GM12875 (cell line): ENCODE measurements at regions not wholly inside any gene's neighbourhood (a gene's known extent, or its start where the extent isn't known, plus 50 kb on each side); places are given as distances from the start of the nearest gene placed in this dataset.

Experiments
- H3K4me3 ChIP-seq: one replicate; pipeline ENCODE4 v1.5.1; 2011; ENCODE audit warnings: low read depth, low read length, control low read depth
- CTCF ChIP-seq: IDR thresholded peaks from 2 replicates; pipeline ENCODE4 v1.5.1; 2011; ENCODE audit warnings: low read depth, mild to moderate bottlenecking, control low read depth, inconsistent platforms, low read length, moderate library complexity, borderline replicate concordance; ENCODE audit not compliant: insufficient read depth

DNA sequence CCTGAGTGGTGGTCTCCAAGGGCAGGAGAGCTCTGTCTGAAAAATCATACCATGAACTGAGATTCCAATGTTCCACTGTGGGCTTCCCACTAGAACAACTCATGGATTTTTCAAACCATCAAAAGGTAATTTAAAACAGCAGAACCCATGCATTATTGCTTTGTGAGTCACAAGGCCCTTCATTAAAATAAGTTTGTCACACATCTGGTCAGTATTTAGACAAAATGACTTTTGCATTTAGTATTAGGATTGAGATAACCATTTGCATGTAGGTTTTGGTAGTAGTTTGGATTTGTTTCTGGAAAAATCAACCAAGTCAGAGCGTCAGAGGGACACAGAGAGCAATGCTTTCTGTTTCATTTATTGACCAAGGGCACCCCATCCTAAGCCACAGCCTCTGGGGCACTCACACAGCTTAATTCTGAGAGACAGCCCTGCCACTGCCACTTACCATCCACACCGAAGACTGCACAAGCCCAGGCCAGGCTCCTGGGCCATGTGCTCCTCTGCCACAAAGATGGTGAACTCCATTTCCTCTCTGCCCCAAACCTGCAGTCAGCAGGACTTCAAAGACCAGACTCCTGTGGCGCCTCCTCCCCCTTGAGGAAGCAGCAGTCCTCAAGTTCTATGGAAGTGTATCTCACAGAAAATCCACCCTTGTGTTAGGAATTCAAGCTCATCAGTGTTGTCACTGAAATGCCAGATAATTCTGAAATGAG, 132.6 kb upstream of the DUSP10 start:
- no peak overlapping the region for H3K4me3 ChIP-seq
- no peak for TF ChIP-seq CTCF

GRCh38 chr1:221873673-221874072, 131.8 kb upstream of the DUSP10 start:
- no peak for TF ChIP-seq CTCF
- no peak overlapping the region for H3K4me3 ChIP-seq

GRCh38 chr1:221871056-221871455, 129.2 kb upstream of the DUSP10 start:
- no peak for TF ChIP-seq CTCF
- H3K4me3 ChIP-seq, result no peak overlapping the region

GRCh38 chr1:221869779-221870178, 127.9 kb upstream of the DUSP10 start:
- TF ChIP-seq CTCF, result no peak
- no peak overlapping the region for H3K4me3 ChIP-seq

- no peak overlapping the region for H3K4me3 ChIP-seq
- no peak for TF ChIP-seq CTCF
Measured at GRCh38 chr1:221868593-221869303, 126.9 kb upstream of the DUSP10 start.

GRCh38 chr1:221867003-221867402, 125.1 kb upstream of the DUSP10 start:
- H3K4me3 ChIP-seq, result no peak overlapping the region
- no peak for TF ChIP-seq CTCF

DNA sequence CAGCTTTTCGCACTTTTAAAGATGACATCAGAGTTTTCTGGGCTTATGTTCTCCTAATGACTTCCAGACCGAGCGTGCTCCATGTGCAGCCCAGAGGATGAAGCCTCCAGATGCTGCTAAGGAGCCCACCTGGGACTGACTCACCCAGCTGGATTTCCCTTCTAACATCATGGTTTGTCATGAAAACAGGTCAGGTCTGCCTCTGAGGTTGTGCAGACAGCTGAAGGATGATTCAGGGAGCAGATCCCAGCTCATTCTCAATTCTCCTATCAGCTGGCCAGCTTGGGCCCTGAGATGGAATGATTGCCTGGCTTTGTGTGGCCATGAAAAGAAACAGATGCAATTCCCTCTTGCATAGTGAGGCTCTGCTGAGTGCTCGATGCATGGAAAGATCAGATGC, 123.9 kb upstream of the DUSP10 start:
- no peak for TF ChIP-seq CTCF
- H3K4me3 ChIP-seq, result no peak overlapping the region
